AG10803 (cell line): ENCODE measurements at regions not wholly inside any gene's neighbourhood (a gene's known extent, or its start where the extent isn't known, plus 50 kb on each side); places are given as distances from the start of the nearest gene placed in this dataset.

Experiments
- DNase-seq: peaks from one replicate; pipeline ENCODE4 v3.0.0; 2010; ENCODE audit warnings: low read depth
- H3K4me3 ChIP-seq: 2 replicates; pipeline ENCODE4 v1.5.1; 2011; ENCODE audit warnings: mild to moderate bottlenecking, low read length, control low read depth
- CTCF ChIP-seq: conservative IDR thresholded peaks from 2 replicates; pipeline ENCODE4 v1.5.1; 2011; ENCODE audit warnings: mild to moderate bottlenecking, low read length, control low read depth, inconsistent platforms

DNA sequence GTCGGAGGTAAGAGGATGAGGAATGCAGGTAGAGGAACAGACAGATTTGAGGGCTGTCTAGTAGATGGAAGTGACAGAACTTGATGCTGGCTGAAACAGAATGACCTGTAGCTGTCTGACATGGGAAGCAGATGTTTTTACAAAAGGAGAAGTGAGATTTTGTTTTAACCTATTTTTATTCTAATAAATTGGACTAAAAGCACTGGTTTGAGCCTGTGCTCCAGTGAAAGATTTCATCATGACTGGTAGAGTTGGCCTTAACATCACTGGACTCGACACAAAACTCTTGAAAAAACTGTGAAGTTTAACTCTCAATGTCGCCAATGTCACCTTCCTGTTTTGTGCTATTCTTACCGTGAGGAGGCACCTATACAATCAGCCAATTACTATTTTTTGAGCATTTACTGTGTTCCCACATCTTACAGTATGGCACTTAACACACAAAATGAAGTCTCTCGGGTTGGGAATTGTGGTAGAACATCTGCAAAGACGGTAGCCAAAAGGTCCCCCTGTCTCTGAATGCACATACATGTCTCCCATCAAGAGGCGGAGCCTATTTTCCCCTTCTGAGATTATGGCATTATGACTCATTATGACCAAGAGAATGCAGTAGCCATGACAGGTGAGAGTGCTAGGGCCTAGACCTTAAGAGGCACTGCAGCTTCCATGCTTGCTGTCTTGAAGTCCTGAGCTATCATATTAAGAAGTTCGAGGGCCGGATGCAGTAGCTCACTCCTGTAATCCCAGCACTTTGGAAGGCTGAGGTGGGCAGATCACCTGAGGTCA is 93.2 kb downstream of the FOXF2 start:
- DNase-seq = no peak
- no peak overlapping the region for H3K4me3 ChIP-seq
- no peak for TF ChIP-seq CTCF

GRCh38 chr6:1485678-1486077 is 96.3 kb downstream of the FOXF2 start:
- DNase-seq = peak; percentile 80
- TF ChIP-seq CTCF = no peak
- H3K4me3 ChIP-seq = no peak overlapping the region

DNA sequence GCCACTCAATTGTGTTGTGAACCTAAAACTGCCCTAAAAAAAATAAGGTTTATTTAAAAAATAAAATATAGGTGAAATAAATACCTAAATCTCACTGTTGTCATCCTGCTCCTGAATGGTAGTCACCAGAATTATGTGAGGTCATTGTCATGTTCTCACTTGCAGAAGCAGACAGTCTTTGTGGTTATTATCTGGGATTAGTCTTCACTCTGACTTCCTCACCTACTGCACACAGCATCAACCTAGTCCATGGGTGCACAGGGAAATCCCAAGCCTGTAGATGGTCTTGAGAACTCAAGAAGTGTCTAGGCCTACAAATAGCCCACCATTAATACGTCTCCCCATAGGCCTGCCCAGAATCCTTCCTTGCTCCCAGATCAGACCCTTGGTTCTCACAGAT is 97.0 kb downstream of the FOXF2 start:
- no peak for DNase-seq
- H3K4me3 ChIP-seq = no peak overlapping the region
- TF ChIP-seq CTCF = no peak

DNA sequence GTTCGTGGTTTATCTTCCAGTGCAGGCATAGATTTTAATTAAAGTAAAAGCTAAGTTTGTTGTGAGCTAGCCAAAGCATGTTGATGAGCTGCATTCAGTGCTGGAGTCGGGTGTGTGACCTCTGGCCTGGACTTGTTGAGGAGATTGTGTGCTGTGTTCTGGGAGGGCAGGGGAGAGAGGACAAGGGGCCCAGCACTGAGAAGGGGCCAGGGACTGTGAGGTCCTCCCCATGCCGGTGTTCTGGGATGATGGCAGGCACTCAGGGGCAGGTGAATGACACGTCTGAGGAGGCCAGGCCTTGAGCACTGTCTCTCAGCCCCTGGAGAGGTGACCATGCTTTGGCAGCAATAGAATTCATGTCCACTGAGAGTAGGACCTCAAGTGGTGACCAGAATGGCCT is 97.9 kb downstream of the FOXF2 start:
- no peak overlapping the region for H3K4me3 ChIP-seq
- TF ChIP-seq CTCF = no peak
- no peak for DNase-seq

DNA sequence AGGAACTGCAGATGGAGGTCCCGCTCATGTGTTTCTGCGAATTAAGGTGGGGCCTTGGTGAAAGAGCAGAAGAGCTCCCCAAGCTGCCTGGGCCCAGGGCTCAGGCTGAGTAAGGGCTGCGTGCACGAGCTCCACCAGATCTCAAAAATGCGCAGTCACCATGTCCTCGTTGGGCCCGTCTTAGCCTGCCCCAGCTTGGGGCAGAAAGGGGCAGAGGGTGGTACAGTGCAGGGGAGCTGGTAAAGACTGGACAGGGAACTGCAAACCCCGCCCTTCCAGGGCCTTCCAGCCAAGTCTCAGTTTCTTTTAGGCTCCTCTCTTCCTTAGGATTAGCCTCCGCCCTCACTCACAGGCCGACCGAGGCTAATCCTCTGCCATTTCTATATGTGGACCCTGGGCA is 101.6 kb downstream of the FOXF2 start:
- TF ChIP-seq CTCF = no peak
- H3K4me3 ChIP-seq = no peak overlapping the region
- DNase-seq = no peak

- no peak for TF ChIP-seq CTCF
- H3K4me3 ChIP-seq = no peak overlapping the region
- no peak for DNase-seq
Measured at GRCh38 chr6:1491591-1492319, 102.4 kb downstream of the FOXF2 start.

DNA sequence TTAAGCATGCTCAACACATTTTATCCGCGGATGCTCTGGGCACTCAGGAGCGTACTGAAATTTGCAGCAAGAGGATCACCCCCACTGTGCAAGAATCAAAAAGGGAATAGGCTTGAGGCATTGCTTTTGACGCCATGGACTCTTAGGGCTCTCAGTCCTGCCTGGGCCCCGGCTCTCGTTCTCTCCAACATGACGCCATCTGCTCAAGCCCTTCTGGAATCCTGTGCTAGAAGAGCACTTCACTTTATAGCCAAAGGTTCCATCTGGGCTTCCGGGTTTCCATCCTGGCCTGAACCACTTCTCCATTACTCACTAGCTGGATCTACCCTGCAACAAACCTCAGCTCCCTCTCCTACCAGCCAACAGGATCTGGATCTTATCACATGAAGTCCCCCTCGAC is 105.3 kb downstream of the FOXF2 start:
- H3K4me3 ChIP-seq = no peak overlapping the region
- no peak for TF ChIP-seq CTCF
- no peak for DNase-seq
